Keratinocyte (primary cell): ENCODE measurements at regions not wholly inside any gene's neighbourhood (a gene's known extent, or its start where the extent isn't known, plus 50 kb on each side); places are given as distances from the start of the nearest gene placed in this dataset.

Source experiments
- DNase-seq: peaks from one replicate; pipeline ENCODE4 v3.0.0-alpha.2; 2011; ENCODE audit warnings: low read depth, missing footprints, low spot score
- FAIRE-seq: peaks from 2 replicates; lab custom pipeline; 2011; peaks lifted over from hg19 to GRCh38; lab: Jason Lieb, UNC
- H2AFZ ChIP-seq: 2 replicates; pipeline ENCODE4 v1.6.0; 2012; ENCODE audit warnings: low read length, control low read depth, inconsistent platforms; ENCODE audit not compliant: control insufficient read depth
- H3K27ac ChIP-seq: 2 replicates; pipeline ENCODE4 v1.5.1; 2011; ENCODE audit warnings: low read length; ENCODE audit not compliant: control insufficient read depth, insufficient read depth
- H3K27me3 ChIP-seq: 3 replicates; pipeline ENCODE4 v1.6.0; 2011; ENCODE audit warnings: low read length; ENCODE audit not compliant: control insufficient read depth, insufficient read depth; ENCODE audit errors: extremely low read depth
- H3K36me3 ChIP-seq, 2 experiments: 2 replicates in 1 of 2; 3 replicates in 1 of 2; pipeline ENCODE4 v1.5.1; 2011; ENCODE audit warnings: low read length in 2 of 2, mild to moderate bottlenecking in 1 of 2; ENCODE audit not compliant: control insufficient read depth in 2 of 2, insufficient read depth in 2 of 2; ENCODE audit errors: extremely low read depth in 1 of 2
- H3K4me1 ChIP-seq: 3 replicates; pipeline ENCODE4 v1.5.1; 2011; ENCODE audit warnings: low read length; ENCODE audit not compliant: control insufficient read depth, insufficient read depth; ENCODE audit errors: extremely low read depth
- H3K4me2 ChIP-seq: 3 replicates; pipeline ENCODE4 v1.6.0; 2011; ENCODE audit warnings: low read depth, low read length; ENCODE audit not compliant: control insufficient read depth, insufficient read depth; ENCODE audit errors: extremely low read depth
- H3K4me3 ChIP-seq, 3 experiments: fragments of 200-600 bp in 1 of 3; sonication (generic) in 1 of 3; 2 replicates in 2 of 3; 3 replicates in 1 of 3; pipeline ENCODE4 v1.5.1; 2011 to 2016; ENCODE audit warnings: low read length in 3 of 3, mild to moderate bottlenecking in 3 of 3, control low read depth in 2 of 3, inconsistent platforms in 1 of 3, low read depth in 1 of 3, mixed read lengths in 1 of 3, mixed run types in 1 of 3, moderate library complexity in 1 of 3; ENCODE audit not compliant: control insufficient read depth in 2 of 3, insufficient read depth in 2 of 3; ENCODE audit errors: extremely low read depth in 1 of 3
- H3K79me2 ChIP-seq: 2 replicates; pipeline ENCODE4 v1.6.0; 2012; ENCODE audit warnings: low read length; ENCODE audit not compliant: control insufficient read depth, insufficient read depth
- H3K9ac ChIP-seq: 3 replicates; pipeline ENCODE4 v1.6.0; 2011; ENCODE audit warnings: low read length; ENCODE audit not compliant: control insufficient read depth, insufficient read depth; ENCODE audit errors: extremely low read depth
- H3K9me1 ChIP-seq: 3 replicates; pipeline ENCODE4 v1.6.0; 2011; ENCODE audit warnings: low read length; ENCODE audit not compliant: control insufficient read depth, insufficient read depth; ENCODE audit errors: extremely low read depth
- H3K9me3 ChIP-seq: 2 replicates; pipeline ENCODE4 v1.5.1; 2012; ENCODE audit warnings: low read depth, low read length; ENCODE audit not compliant: control insufficient read depth
- H4K20me1 ChIP-seq: 3 replicates; pipeline ENCODE4 v1.6.0; 2011; ENCODE audit warnings: low read length; ENCODE audit not compliant: control insufficient read depth, insufficient read depth; ENCODE audit errors: extremely low read depth
- EZH2 ChIP-seq: IDR thresholded peaks from one replicate; pipeline ENCODE4 v1.6.1; 2012; ENCODE audit warnings: inconsistent platforms, mild to moderate bottlenecking, low read length, moderate library complexity
- dilution Hi-C: fragments of 300-500 bp; cut with MboI; formaldehyde crosslinking; loops from one replicate; pipeline ENCODE4 v1.7.0; 2020; ENCODE audit warnings: low sequenced_read_pairs; ENCODE audit not compliant: extremely low pct_ligation_motif_present
- TF ChIP-seq, protein P1 (sequence below), 3 experiments: IDR thresholded peaks in 1 of 3; conservative IDR thresholded peaks in 1 of 3; optimal IDR thresholded peaks in 1 of 3; 2 replicates in 2 of 3; 3 replicates in 1 of 3; pipeline versions ENCODE3 to v1.5.1; 2011; ENCODE audit warnings: low read length in 3 of 3, mild to moderate bottlenecking in 3 of 3, moderate library complexity in 2 of 3, control low read depth in 1 of 3, inconsistent platforms in 1 of 3; ENCODE audit not compliant: insufficient read depth in 2 of 3; ENCODE audit errors: extremely low read depth in 1 of 3

DNA sequence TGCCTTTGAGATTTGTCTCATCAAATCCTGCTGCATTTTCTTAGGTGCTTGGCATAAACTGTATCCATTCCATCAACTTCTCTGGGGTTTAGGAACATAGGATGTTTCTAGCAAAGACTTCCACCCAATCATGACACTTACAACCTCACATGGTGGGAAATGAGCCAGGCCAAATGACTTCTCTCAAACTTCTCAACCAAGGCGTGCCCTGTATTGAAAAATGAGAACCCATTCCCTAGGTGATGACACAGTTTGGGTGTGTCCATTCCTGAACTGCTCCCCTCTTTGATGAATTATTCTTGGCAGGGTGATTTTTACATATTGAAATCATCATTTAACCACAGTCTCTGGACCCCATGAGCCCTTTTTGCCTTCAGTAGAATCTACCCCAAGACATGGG, 161.1 kb downstream of the EN1 start:
- Histone ChIP-seq H3K36me3 (no peaks in the 10 kb centered on the region), H3K4me2 (peak overlapping the region; percentile 2), H3K4me1 (peaks cover 16% of the 10 kb centered on the region), H3K9ac (no peak overlapping the region), H2AFZ (no peak overlapping the region), H3K27ac (no peak overlapping the region), H3K9me3 (no peaks in the 10 kb centered on the region), H3K27me3 (no peaks in the 10 kb centered on the region), H3K9me1 (no peaks in the 10 kb centered on the region), H4K20me1 (no peaks in the 10 kb centered on the region), H3K79me2 (no peaks in the 10 kb centered on the region), H3K4me3 (no peak overlapping the region)
- TF ChIP-seq, protein P1, sequence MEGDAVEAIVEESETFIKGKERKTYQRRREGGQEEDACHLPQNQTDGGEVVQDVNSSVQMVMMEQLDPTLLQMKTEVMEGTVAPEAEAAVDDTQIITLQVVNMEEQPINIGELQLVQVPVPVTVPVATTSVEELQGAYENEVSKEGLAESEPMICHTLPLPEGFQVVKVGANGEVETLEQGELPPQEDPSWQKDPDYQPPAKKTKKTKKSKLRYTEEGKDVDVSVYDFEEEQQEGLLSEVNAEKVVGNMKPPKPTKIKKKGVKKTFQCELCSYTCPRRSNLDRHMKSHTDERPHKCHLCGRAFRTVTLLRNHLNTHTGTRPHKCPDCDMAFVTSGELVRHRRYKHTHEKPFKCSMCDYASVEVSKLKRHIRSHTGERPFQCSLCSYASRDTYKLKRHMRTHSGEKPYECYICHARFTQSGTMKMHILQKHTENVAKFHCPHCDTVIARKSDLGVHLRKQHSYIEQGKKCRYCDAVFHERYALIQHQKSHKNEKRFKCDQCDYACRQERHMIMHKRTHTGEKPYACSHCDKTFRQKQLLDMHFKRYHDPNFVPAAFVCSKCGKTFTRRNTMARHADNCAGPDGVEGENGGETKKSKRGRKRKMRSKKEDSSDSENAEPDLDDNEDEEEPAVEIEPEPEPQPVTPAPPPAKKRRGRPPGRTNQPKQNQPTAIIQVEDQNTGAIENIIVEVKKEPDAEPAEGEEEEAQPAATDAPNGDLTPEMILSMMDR (optimal IDR thresholded peaks at IDR 0.05 in 1 of 3, IDR thresholded peaks at IDR 0.05 in 1 of 3, conservative IDR thresholded peaks at IDR 0.05 in 1 of 3; ENCODE audit: extremely low read depth in 1 of 3, insufficient read depth in 2 of 3, low read length in 3 of 3) = no peak
- TF ChIP-seq EZH2 = no peak
- DNase-seq (peak; percentile 48), FAIRE-seq (peak; percentile 58)
- dilution Hi-C loops = no loop called here

DNA sequence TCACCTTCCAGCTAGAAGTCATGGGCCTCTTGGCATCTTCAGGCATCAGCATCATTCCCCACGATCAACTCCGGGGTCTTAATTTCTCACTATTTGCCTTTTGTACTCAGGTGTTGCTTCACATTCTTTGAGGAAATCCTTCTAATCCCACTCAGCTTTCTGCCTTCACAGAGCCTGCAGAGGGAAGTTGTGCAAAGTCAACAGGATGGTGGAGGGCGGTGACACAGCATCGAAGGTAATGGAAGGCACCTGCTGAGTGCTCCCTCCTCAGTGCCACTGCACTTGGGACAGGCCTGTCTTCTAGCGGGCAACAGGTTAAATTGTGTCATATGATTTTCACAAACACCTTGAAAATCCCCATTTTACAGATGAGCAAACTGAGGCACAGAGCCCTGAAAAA, 164.0 kb downstream of the EN1 start:
- Histone ChIP-seq H3K36me3 (no peaks in the 10 kb centered on the region), H3K9ac (no peak overlapping the region), H2AFZ (no peak overlapping the region), H3K9me3 (no peaks in the 10 kb centered on the region), H3K4me2 (no peak overlapping the region), H3K9me1 (no peaks in the 10 kb centered on the region), H3K4me3 (no peak overlapping the region), H3K27ac (no peak overlapping the region), H4K20me1 (no peaks in the 10 kb centered on the region), H3K4me1 (peaks cover 16% of the 10 kb centered on the region), H3K27me3 (peaks cover 5% of the 10 kb centered on the region), H3K79me2 (no peaks in the 10 kb centered on the region)
- dilution Hi-C loops = no loop called here
- FAIRE-seq (no peak), DNase-seq (no peak)
- no peak for TF ChIP-seq EZH2
- TF ChIP-seq, protein P1 (optimal IDR thresholded peaks at IDR 0.05 in 1 of 3, IDR thresholded peaks at IDR 0.05 in 1 of 3, conservative IDR thresholded peaks at IDR 0.05 in 1 of 3; ENCODE audit: extremely low read depth in 1 of 3, insufficient read depth in 2 of 3, low read length in 3 of 3) = no peak
